HTR-8/SVneo (cell line): ENCODE measurements at regions not wholly inside any gene's neighbourhood (a gene's known extent, or its start where the extent isn't known, plus 50 kb on each side); places are given as distances from the start of the nearest gene placed in this dataset.
"Not testable (repeated sequence)": the region's sequence is repeated elsewhere in the genome, so short reads cannot be mapped to it uniquely, and the experiment has no call there.

Experiments
- DNase-seq: peaks from one replicate; pipeline ENCODE4 v3.0.0; 2011; ENCODE audit warnings: low spot score, mixed read lengths; ENCODE audit not compliant: insufficient read length
- FAIRE-seq: peaks from 2 replicates; lab custom pipeline; 2011; peaks lifted over from hg19 to GRCh38; lab: Jason Lieb, UNC

GRCh38 chr2:215727507-215728503 lies 285.5 kb downstream of the MREG start:
- DNase-seq, result no peak
- FAIRE-seq, result no peak

- DNase-seq, result no peak
- no peak for FAIRE-seq
Measured at GRCh38 chr2:215726070-215726469, 287.3 kb downstream of the MREG start.

GRCh38 chr2:215724146-215724545 lies 288.3 kb upstream of the FN1 start:
- no peak for FAIRE-seq
- no peak for DNase-seq

- FAIRE-seq (no peak), DNase-seq (no peak)
Measured at GRCh38 chr2:215723631-215724011, 287.8 kb upstream of the FN1 start.

- FAIRE-seq, result no peak
- no peak for DNase-seq
Measured at GRCh38 chr2:215722986-215723630, 287.2 kb upstream of the FN1 start.

- no peak for FAIRE-seq
- no peak for DNase-seq
Measured at GRCh38 chr2:215722125-215722524, 286.3 kb upstream of the FN1 start.

- DNase-seq, FAIRE-seq: not testable (repeated sequence)
Measured at GRCh38 chr2:215721515-215721914, 285.6 kb upstream of the FN1 start.

- DNase-seq, result no peak
- FAIRE-seq, result no peak
Measured at GRCh38 chr2:215718890-215719289, 283.0 kb upstream of the FN1 start.

- no peak for FAIRE-seq
- no peak for DNase-seq
Measured at GRCh38 chr2:215718436-215718835, 282.6 kb upstream of the FN1 start.

GRCh38 chr2:215717501-215718381 lies 281.9 kb upstream of the FN1 start:
- FAIRE-seq, result no peak
- DNase-seq, result no peak

- no peak for FAIRE-seq
- DNase-seq, result no peak
Measured at GRCh38 chr2:215716956-215717355, 281.1 kb upstream of the FN1 start.

- no peak for DNase-seq
- FAIRE-seq, result no peak
Measured at GRCh38 chr2:215712871-215713790, 277.3 kb upstream of the FN1 start.

GRCh38 chr2:215712219-215712868 lies 276.5 kb upstream of the FN1 start:
- DNase-seq, result no peak
- no peak for FAIRE-seq

- peak; percentile 36 for DNase-seq
Measured at GRCh38 chr2:215711471-215712034, 275.7 kb upstream of the FN1 start.

GRCh38 chr2:215707608-215708007 lies 271.7 kb upstream of the FN1 start:
- no peak for DNase-seq
- no peak for FAIRE-seq

More at GRCh38 chr2:215711471-215712034, 275.7 kb upstream of the FN1 start:
- no peak for FAIRE-seq

GRCh38 chr2:215705771-215706361 lies 270.0 kb upstream of the FN1 start:
- DNase-seq (no peak), FAIRE-seq (no peak)

GRCh38 chr2:215705281-215705680 lies 269.4 kb upstream of the FN1 start:
- FAIRE-seq (no peak), DNase-seq (no peak)
